Right lobe of liver (tissue), 6 donors: ENCODE measurements at regions not wholly inside any gene's neighbourhood (a gene's known extent, or its start where the extent isn't known, plus 50 kb on each side); places are given as distances from the start of the nearest gene placed in this dataset.
A peak's percentile ranks its signal among the peaks of the same experiment; 100 is the strongest.

Source experiments
- ATAC-seq, 4 donors: fragments of 200-7000 bp; cut with Tn5 transposase; one replicate each; pipeline ENCODE4 v1.9.1; 2020; ENCODE audit warnings: mild to moderate bottlenecking in 4 of 4, moderate library complexity in 4 of 4
- DNase-seq, 3 donors: peaks; one replicate each; pipeline ENCODE4 v3.0.0-alpha.2; 2020
- H3K27ac ChIP-seq, 3 donors: fragments of 200-600 bp; one replicate each; pipeline ENCODE4 v1.8.0; 2022
- H3K27me3 ChIP-seq, 2 donors: fragments of 200-600 bp; one replicate each; pipeline ENCODE4 v1.8.0; 2022
- H3K36me3 ChIP-seq, 4 donors: fragments of 200-600 bp; sonication (generic) in 1 of 4; one replicate each; pipeline versions ENCODE4 v1.5.1 to v1.8.0; 2017 to 2022; ENCODE audit warnings: control low read depth in 1 of 4
- H3K4me1 ChIP-seq, 4 donors: fragments of 200-600 bp; sonication (generic) in 1 of 4; one replicate each; pipeline versions ENCODE4 v1.5.1 to v1.8.0; 2017 to 2022; ENCODE audit warnings: control low read depth in 1 of 4
- H3K4me3 ChIP-seq, 3 donors: fragments of 200-600 bp; one replicate each; pipeline ENCODE4 v1.8.0; 2022
- H3K9me3 ChIP-seq, 4 donors: fragments of 200-600 bp; sonication (generic) in 1 of 4; one replicate each; pipeline versions ENCODE4 v1.5.1 to v1.8.0; 2017 to 2022; ENCODE audit warnings: control low read depth in 1 of 4
- POLR2A ChIP-seq: fragments of 450-650 bp; IDR thresholded peaks from one replicate; pipeline ENCODE4 v1.6.1; 2017; ENCODE audit warnings: antibody characterized with exemption, mild to moderate bottlenecking
- WGBS: methylation state at CpG from one replicate; pipeline ENCODE4 v1.1.6; 2018; ENCODE audit warnings: low coverage, low lambda C conversion rate; ENCODE audit not compliant: insufficient coverage; ENCODE audit errors: missing lambda C conversion rate; 5-methylcytosine and 5-hydroxymethylcytosine counted together
- intact Hi-C, 2 donors: fragments of 100-400 bp; cut with DNase I; formaldehyde crosslinking; loops; one replicate each; pipeline versions ENCODE4 v1.11.2 to v1.14.1; 2022
- TF ChIP-seq, protein P1 (sequence below), 4 donors: fragments of 200-600 bp in 3 of 4; fragments of 450-650 bp in 1 of 4; IDR thresholded peaks; one replicate each; pipeline versions ENCODE4 v1.5.1 to v1.8.0; 2016 to 2022; ENCODE audit warnings: antibody characterized with exemption in 4 of 4, mild to moderate bottlenecking in 2 of 4
- donor health status: DM: no; HTN: yes; CAD: no.
- donor health status: DM: no; HTN: no; CAD: no.
- donor health status: DM: no; HTN: no; CAD: no.
- donor health status: DM: no; HTN: yes; CAD: no.
- donor health status: DM: no; HTN: yes; CAD: no.

GRCh38 chr6:12483712-12484111 is 193.6 kb downstream of the EDN1 start:
- TF ChIP-seq POLR2A = no peak
- TF ChIP-seq, protein P1, sequence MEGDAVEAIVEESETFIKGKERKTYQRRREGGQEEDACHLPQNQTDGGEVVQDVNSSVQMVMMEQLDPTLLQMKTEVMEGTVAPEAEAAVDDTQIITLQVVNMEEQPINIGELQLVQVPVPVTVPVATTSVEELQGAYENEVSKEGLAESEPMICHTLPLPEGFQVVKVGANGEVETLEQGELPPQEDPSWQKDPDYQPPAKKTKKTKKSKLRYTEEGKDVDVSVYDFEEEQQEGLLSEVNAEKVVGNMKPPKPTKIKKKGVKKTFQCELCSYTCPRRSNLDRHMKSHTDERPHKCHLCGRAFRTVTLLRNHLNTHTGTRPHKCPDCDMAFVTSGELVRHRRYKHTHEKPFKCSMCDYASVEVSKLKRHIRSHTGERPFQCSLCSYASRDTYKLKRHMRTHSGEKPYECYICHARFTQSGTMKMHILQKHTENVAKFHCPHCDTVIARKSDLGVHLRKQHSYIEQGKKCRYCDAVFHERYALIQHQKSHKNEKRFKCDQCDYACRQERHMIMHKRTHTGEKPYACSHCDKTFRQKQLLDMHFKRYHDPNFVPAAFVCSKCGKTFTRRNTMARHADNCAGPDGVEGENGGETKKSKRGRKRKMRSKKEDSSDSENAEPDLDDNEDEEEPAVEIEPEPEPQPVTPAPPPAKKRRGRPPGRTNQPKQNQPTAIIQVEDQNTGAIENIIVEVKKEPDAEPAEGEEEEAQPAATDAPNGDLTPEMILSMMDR (IDR thresholded peaks at IDR 0.05) = no peak
- H3K9me3 ChIP-seq = no peaks in the 10 kb centered on the region
- ATAC-seq (peak in 1 of 4 donors; percentile 11), DNase-seq (no peak)
- H3K4me3 ChIP-seq = no peak overlapping the region
- no peaks in the 10 kb centered on the region for H3K27me3 ChIP-seq
- H3K36me3 ChIP-seq = no peaks in the 10 kb centered on the region
- WGBS = 38% methylated on average over 5 of the region's 5 CpGs
- H3K27ac ChIP-seq = no peak overlapping the region
- intact Hi-C loops = no loop called here
- H3K4me1 ChIP-seq = no peaks in the 10 kb centered on the region

DNA sequence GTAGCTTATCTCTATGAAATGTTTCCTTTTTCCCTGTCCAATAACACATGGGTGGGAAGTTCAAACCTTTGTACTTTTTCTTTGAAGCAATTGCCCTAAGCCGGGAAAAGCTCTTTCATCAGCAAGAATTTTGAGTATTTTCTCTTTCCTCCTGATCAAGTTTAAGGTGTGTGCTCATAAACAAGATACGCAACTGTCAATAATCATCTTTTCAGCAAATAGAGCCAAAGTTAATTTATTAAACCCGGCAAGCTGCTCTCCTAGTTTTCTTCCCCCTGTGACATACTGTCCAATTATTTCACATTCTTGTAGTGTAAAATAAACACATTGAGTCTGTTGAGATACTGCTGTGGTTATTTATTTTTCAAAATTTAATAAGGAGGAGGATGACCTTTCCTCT is 194.4 kb downstream of the EDN1 start:
- no peak for DNase-seq
- Histone ChIP-seq H3K27ac (no peak overlapping the region), H3K27me3 (no peaks in the 10 kb centered on the region), H3K36me3 (no peaks in the 10 kb centered on the region), H3K9me3 (no peaks in the 10 kb centered on the region), H3K4me3 (no peak overlapping the region), H3K4me1 (no peaks in the 10 kb centered on the region)
- intact Hi-C loops = no loop called here
- no peak for TF ChIP-seq POLR2A
- TF ChIP-seq, protein P1 (IDR thresholded peaks at IDR 0.05) = no peak
- peak in 1 of 4 donors; percentile 40 for ATAC-seq
- WGBS = 23% methylated on average over 3 of the region's 3 CpGs

- Histone ChIP-seq H3K4me1 (no peaks in the 10 kb centered on the region), H3K27ac (no peak overlapping the region), H3K9me3 (no peaks in the 10 kb centered on the region), H3K4me3 (no peak overlapping the region), H3K27me3 (no peaks in the 10 kb centered on the region), H3K36me3 (no peaks in the 10 kb centered on the region)
- TF ChIP-seq, protein P1 (IDR thresholded peaks at IDR 0.05) = no peak
- TF ChIP-seq POLR2A = no peak
- intact Hi-C loops = no loop called here
- no peak for ATAC-seq
- DNase-seq = no peak
- WGBS = 78% methylated on average over 8 of the region's 8 CpGs
Observed at GRCh38 chr6:12485226-12485764, 195.1 kb downstream of the EDN1 start.

DNA sequence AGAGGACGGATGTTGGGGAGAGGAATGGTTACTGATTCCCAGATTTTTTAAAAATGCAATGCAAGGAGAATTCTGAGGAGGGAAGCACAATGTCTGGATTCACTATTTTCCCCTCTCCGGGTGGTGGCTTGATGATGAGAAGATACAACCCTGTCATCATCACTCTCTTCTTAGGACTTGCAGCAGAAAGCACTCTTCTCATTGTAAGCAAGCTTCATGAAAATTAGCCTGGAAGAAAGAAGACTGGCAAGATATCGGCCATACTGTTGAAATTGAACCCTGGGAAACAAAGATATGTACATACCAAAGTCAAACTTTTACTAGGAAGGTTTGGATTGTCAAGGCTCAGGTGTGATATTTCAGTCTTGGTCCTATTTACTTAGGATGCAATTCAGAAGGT is 195.7 kb downstream of the EDN1 start:
- H3K4me1 ChIP-seq = no peaks in the 10 kb centered on the region

More for the DNA sequence above, 195.7 kb downstream of the EDN1 start:
- no peak for TF ChIP-seq POLR2A
- TF ChIP-seq, protein P1 (IDR thresholded peaks at IDR 0.05) = no peak
- Histone ChIP-seq H3K9me3 (no peaks in the 10 kb centered on the region), H3K4me3 (no peak overlapping the region), H3K36me3 (no peaks in the 10 kb centered on the region), H3K27me3 (no peaks in the 10 kb centered on the region), H3K27ac (no peak overlapping the region)
- intact Hi-C loops = no loop called here
- DNase-seq = no peak
- 72% methylated on average over 3 of the region's 3 CpGs for WGBS
- ATAC-seq = no peak
